ENCODE measurements at regions not wholly inside any gene's neighbourhood (a gene's known extent, or its start where the extent isn't known, plus 50 kb on each side); places are given as distances from the start of the nearest gene placed in this dataset.

DNA sequence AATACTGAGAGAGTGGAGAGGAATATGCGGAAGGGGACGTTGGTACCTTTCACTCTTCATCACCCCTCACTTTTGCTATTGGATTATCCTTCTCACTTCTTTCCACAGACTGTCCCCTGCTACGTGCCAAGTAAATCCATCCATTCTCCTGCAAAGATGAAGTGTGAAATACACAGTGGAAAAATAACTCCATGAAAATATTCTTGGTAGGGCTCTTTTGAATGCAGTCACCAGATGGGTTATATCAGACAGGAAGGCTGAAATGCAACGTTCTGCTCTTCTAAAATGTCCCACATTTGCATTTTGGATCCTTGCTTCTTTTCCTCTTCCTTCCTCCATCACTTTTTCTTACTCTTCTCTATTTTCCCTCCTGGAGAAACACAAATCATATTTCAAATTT is 510.3 kb upstream of the CLINT1 start:
- ChIA-PET CTCF (interaction anchor here (1.2 kb wide), 1 partner anchor 11 kb away, joined by 4 read pairs; no protein-coding TSS in a partner anchor), POLR2A (no interaction called here)
- Histone ChIP-seq H3K27me3 (ENCODE audit: control insufficient read depth, insufficient read depth, low read length) (no peaks in the 10 kb centered on the region), H3K36me3 (ENCODE audit: control insufficient read depth, insufficient read depth, low read length) (no peaks in the 10 kb centered on the region), H3K4me3 (ENCODE audit: low read depth, low read length) (no peak overlapping the region)
- DNase-seq (ENCODE audit: low read depth): no peak
- TF ChIP-seq CTCF (IDR thresholded peaks at IDR 0.05; ENCODE audit: insufficient read depth, low read depth, low read length): no peak

DNA sequence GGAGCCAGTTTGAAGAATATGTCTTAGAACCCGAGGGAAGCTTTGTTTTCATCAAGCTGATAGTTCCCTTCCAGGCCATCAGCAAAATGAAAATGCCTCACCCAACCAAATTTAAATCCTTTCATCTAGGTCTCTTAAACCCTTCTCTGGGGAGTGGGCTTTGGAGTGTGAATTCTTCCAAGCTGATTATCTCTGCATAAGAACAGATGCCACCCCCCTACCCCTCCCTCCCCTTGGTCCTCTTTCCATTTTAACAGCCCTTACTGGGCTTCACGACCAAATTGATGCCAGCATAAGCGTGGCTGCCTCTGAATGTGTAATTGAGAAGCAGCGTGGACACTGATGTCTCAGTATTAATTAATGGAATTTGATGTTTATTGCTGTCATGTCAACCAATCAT is 509.7 kb upstream of the CLINT1 start:
- TF ChIP-seq CTCF (IDR thresholded peaks at IDR 0.05; ENCODE audit: insufficient read depth, low read depth, low read length): no peak
- Histone ChIP-seq H3K27me3 (ENCODE audit: control insufficient read depth, insufficient read depth, low read length) (no peaks in the 10 kb centered on the region), H3K36me3 (ENCODE audit: control insufficient read depth, insufficient read depth, low read length) (no peaks in the 10 kb centered on the region), H3K4me3 (ENCODE audit: low read depth, low read length) (no peak overlapping the region)
- DNase-seq (ENCODE audit: low read depth): no peak
- ChIA-PET POLR2A (no interaction called here), CTCF (interaction anchor here (0.9 kb wide), 1 partner anchor 18 kb away, joined by 4 read pairs; no protein-coding TSS in a partner anchor)

GRCh38 chr5:158364367-158364766 is 505.4 kb upstream of the CLINT1 start:
- no peak overlapping the region for H3K4me3 ChIP-seq (ENCODE audit: low read depth, low read length)
- no peaks in the 10 kb centered on the region for H3K27me3 ChIP-seq (ENCODE audit: control insufficient read depth, insufficient read depth, low read length)
- DNase-seq (ENCODE audit: low read depth): no peak
- H3K36me3 ChIP-seq (ENCODE audit: control insufficient read depth, insufficient read depth, low read length): no peaks in the 10 kb centered on the region
- ChIA-PET CTCF (interaction anchor here (0.6 to 1.1 kb wide), 2 partner anchors 8 to 79 kb away, joined by 3 to 4 read pairs; no protein-coding TSS in a partner anchor), POLR2A (no interaction called here)
- TF ChIP-seq CTCF (IDR thresholded peaks at IDR 0.05; ENCODE audit: insufficient read depth, low read depth, low read length): no peak

DNA sequence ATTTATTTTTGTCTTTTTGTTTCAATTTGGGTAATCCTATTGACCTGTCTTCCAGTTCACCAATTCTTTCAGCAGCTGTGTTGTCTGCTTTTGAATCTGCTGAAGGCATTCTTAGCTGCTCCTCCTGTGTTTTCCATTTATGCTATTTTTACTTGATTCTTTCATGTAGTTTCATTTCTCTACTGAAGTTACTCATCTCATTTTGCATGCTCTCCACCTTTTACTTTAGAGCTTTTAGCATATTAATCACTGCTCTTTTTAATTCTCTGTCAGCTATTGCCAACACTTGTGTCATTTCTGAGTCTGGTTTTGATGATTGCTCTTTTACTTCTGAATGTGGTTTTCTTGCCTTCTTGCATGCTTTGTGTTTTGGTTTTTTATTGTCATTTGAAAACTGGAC is 496.0 kb upstream of the CLINT1 start:
- Histone ChIP-seq H3K27me3 (ENCODE audit: control insufficient read depth, insufficient read depth, low read length) (no peaks in the 10 kb centered on the region), H3K4me3 (ENCODE audit: low read depth, low read length) (no peak overlapping the region), H3K36me3 (ENCODE audit: control insufficient read depth, insufficient read depth, low read length) (no peaks in the 10 kb centered on the region)
- ChIA-PET POLR2A (no interaction called here), CTCF (interaction anchor here (0.6 kb wide), 1 partner anchor 9 kb away, joined by 4 read pairs; no protein-coding TSS in a partner anchor)
- TF ChIP-seq CTCF (IDR thresholded peaks at IDR 0.05; ENCODE audit: insufficient read depth, low read depth, low read length): no peak
- DNase-seq (ENCODE audit: low read depth): no peak

GRCh38 chr5:158351485-158352125 is 492.7 kb upstream of the CLINT1 start:
- Histone ChIP-seq H3K4me3 (ENCODE audit: low read depth, low read length) (no peak overlapping the region), H3K27me3 (ENCODE audit: control insufficient read depth, insufficient read depth, low read length) (no peaks in the 10 kb centered on the region), H3K36me3 (ENCODE audit: control insufficient read depth, insufficient read depth, low read length) (no peaks in the 10 kb centered on the region)
- no peak for DNase-seq (ENCODE audit: low read depth)
- POLR2A ChIA-PET: no interaction called here
- TF ChIP-seq CTCF (IDR thresholded peaks at IDR 0.05; ENCODE audit: insufficient read depth, low read depth, low read length): no peak
- CTCF ChIA-PET: no interaction called here
